ENCODE measurements at regions not wholly inside any gene's neighbourhood (a gene's known extent, or its start where the extent isn't known, plus 50 kb on each side); places are given as distances from the start of the nearest gene placed in this dataset.

GRCh38 chr12:91889059-91889458, 256.6 kb downstream of the BTG1 start:
- intact Hi-C loops (cut with DNase I; ENCODE audit: low total_unique reads): no loop called here
- H3K4me1 ChIP-seq: no peaks in the 10 kb centered on the region
- no peak overlapping the region for H3K27ac ChIP-seq
- H3K36me3 ChIP-seq: no peaks in the 10 kb centered on the region
- H3K27me3 ChIP-seq (replicated peaks in 1 of 7): peaks cover 0 to 5% (median 0%) of the 10 kb centered on the region in 7 donors
- no peak for DNase-seq
- no peaks in the 10 kb centered on the region for H3K9me3 ChIP-seq
- no peak overlapping the region for H3K4me3 ChIP-seq
- TF ChIP-seq POLR2AphosphoS5 (IDR thresholded peaks at IDR 0.05) (no peak), CTCF (IDR thresholded peaks at IDR 0.05 in 8 of 11, conservative IDR thresholded peaks at IDR 0.05 in 3 of 11) (no peak), POLR2A (IDR thresholded peaks at IDR 0.05) (no peak)
- 93 to 100% (median 96%) methylated on average over 2 of the region's 2 CpGs for WGBS, 5 donors

- no peak for TF ChIP-seq POLR2A (IDR thresholded peaks at IDR 0.05)
- no peak for TF ChIP-seq CTCF (IDR thresholded peaks at IDR 0.05 in 8 of 11, conservative IDR thresholded peaks at IDR 0.05 in 3 of 11)
- TF ChIP-seq POLR2AphosphoS5 (IDR thresholded peaks at IDR 0.05): no peak
- H3K27me3 ChIP-seq (replicated peaks in 1 of 7): peaks cover 0 to 5% (median 0%) of the 10 kb centered on the region in 7 donors
- 96 to 100% (median 97%) methylated on average over 2 of the region's 2 CpGs for WGBS, 5 donors
- no peaks in the 10 kb centered on the region for H3K4me1 ChIP-seq
- DNase-seq: no peak
- no peaks in the 10 kb centered on the region for H3K36me3 ChIP-seq
- H3K27ac ChIP-seq: no peak overlapping the region
- intact Hi-C loops (cut with DNase I; ENCODE audit: low total_unique reads): no loop called here
- no peak overlapping the region for H3K4me3 ChIP-seq
- no peaks in the 10 kb centered on the region for H3K9me3 ChIP-seq
These were observed 257.7 kb downstream of the BTG1 start for GRCh38 chr12:91887957-91888356.

GRCh38 chr12:91885851-91886731, 259.6 kb downstream of the BTG1 start:
- TF ChIP-seq POLR2A (IDR thresholded peaks at IDR 0.05) (no peak), CTCF (IDR thresholded peaks at IDR 0.05 in 8 of 11, conservative IDR thresholded peaks at IDR 0.05 in 3 of 11) (no peak), POLR2AphosphoS5 (IDR thresholded peaks at IDR 0.05) (no peak)
- Histone ChIP-seq H3K36me3 (no peaks in the 10 kb centered on the region), H3K4me1 (no peaks in the 10 kb centered on the region), H3K27ac (no peak overlapping the region), H3K4me3 (no peak overlapping the region), H3K9me3 (no peaks in the 10 kb centered on the region), H3K27me3 (replicated peaks in 1 of 7) (no peaks in the 10 kb centered on the region)
- intact Hi-C loops (cut with DNase I; ENCODE audit: low total_unique reads): no loop called here
- WGBS, 5 donors: 93 to 97% (median 96%) methylated on average over 5 of the region's 5 CpGs
- no peak for DNase-seq

- H3K9me3 ChIP-seq: no peaks in the 10 kb centered on the region
- peaks cover 0 to 14% (median 3%) of the 10 kb centered on the region in 6 donors for H3K4me1 ChIP-seq
- no peaks in the 10 kb centered on the region for H3K27me3 ChIP-seq (replicated peaks in 1 of 7)
- no peak for DNase-seq
- WGBS, 5 donors: 81 to 92% (median 90%) methylated on average over 3 of the region's 3 CpGs
- no peaks in the 10 kb centered on the region for H3K36me3 ChIP-seq
- H3K4me3 ChIP-seq: no peak overlapping the region
- intact Hi-C loops (cut with DNase I; ENCODE audit: low total_unique reads): no loop called here
- no peak overlapping the region for H3K27ac ChIP-seq
- TF ChIP-seq CTCF (IDR thresholded peaks at IDR 0.05 in 8 of 11, conservative IDR thresholded peaks at IDR 0.05 in 3 of 11) (no peak), POLR2A (IDR thresholded peaks at IDR 0.05) (no peak), POLR2AphosphoS5 (IDR thresholded peaks at IDR 0.05) (no peak)
These were observed 261.4 kb downstream of the BTG1 start for GRCh38 chr12:91884230-91884629.
